ENCODE measurements at regions not wholly inside any gene's neighbourhood (a gene's known extent, or its start where the extent isn't known, plus 50 kb on each side); places are given as distances from the start of the nearest gene placed in this dataset.

DNA sequence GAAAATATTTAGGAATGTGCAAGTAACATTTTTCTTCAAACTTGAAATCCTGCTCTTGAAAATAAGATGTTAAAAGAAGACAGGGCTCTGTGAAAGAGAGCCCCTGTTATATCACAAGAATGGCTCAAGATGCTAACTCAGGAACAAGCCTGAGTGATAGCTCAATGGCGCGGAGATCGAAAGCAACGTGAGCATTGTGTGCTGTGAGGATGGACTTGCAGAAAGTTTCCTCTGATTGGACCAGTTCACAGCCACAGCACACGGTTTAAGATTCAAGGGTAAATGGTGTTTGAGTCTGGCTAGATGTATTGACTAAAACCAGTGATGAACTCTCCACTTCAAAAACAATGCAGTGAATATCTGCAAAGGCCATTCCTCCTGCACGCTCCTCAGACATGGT, 2387.0 kb downstream of the MAT2B start (continued):
- TF ChIP-seq, protein P1, sequence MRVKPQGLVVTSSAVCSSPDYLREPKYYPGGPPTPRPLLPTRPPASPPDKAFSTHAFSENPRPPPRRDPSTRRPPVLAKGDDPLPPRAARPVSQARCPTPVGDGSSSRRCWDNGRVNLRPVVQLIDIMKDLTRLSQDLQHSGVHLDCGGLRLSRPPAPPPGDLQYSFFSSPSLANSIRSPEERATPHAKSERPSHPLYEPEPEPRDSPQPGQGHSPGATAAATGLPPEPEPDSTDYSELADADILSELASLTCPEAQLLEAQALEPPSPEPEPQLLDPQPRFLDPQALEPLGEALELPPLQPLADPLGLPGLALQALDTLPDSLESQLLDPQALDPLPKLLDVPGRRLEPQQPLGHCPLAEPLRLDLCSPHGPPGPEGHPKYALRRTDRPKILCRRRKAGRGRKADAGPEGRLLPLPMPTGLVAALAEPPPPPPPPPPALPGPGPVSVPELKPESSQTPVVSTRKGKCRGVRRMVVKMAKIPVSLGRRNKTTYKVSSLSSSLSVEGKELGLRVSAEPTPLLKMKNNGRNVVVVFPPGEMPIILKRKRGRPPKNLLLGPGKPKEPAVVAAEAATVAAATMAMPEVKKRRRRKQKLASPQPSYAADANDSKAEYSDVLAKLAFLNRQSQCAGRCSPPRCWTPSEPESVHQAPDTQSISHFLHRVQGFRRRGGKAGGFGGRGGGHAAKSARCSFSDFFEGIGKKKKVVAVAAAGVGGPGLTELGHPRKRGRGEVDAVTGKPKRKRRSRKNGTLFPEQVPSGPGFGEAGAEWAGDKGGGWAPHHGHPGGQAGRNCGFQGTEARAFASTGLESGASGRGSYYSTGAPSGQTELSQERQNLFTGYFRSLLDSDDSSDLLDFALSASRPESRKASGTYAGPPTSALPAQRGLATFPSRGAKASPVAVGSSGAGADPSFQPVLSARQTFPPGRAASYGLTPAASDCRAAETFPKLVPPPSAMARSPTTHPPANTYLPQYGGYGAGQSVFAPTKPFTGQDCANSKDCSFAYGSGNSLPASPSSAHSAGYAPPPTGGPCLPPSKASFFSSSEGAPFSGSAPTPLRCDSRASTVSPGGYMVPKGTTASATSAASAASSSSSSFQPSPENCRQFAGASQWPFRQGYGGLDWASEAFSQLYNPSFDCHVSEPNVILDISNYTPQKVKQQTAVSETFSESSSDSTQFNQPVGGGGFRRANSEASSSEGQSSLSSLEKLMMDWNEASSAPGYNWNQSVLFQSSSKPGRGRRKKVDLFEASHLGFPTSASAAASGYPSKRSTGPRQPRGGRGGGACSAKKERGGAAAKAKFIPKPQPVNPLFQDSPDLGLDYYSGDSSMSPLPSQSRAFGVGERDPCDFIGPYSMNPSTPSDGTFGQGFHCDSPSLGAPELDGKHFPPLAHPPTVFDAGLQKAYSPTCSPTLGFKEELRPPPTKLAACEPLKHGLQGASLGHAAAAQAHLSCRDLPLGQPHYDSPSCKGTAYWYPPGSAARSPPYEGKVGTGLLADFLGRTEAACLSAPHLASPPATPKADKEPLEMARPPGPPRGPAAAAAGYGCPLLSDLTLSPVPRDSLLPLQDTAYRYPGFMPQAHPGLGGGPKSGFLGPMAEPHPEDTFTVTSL (CRISPR knock-in tag; IDR thresholded peaks at IDR 0.05; ENCODE audit: borderline replicate concordance): no peak
- TF ChIP-seq TAF15 (IDR thresholded peaks at IDR 0.05; ENCODE audit: low read depth, low read length, poor library complexity, severe bottlenecking): no peak
- no peak for TF ChIP-seq ZNF839 (CRISPR knock-in tag; IDR thresholded peaks at IDR 0.05; ENCODE audit: borderline replicate concordance)

DNA sequence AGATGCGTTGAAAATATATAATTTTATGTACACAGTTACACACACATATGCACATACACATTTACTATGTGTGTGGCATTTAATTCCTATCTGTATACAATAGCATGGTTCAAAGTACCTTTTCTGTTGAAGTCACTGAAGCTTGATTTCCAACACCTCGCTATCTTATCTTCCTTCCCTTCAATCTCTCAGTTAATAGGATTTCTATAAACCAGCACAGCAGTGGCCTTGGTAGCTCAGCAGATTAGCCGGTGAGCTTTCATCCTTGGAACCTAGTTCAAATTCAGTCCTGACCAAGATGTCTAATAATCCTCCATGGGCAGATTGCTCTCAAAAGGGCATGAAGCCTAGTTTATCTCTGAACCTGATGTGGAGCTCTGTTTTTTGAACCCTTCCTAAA, 2389.5 kb downstream of the MAT2B start:
- Histone ChIP-seq H3K4me2 (ENCODE audit: low read depth, low read length) (no peak overlapping the region), H3K4me3 (replicated peaks in 1 of 3; ENCODE audit: insufficient read depth in 1 of 3, low read depth in 2 of 3, low read length in 3 of 3) (no peak overlapping the region), H2AFZ (ENCODE audit: low read length) (no peak overlapping the region), H3K9me3 (ENCODE audit: low read length) (peaks cover 87% of the 10 kb centered on the region), H3K9ac (ENCODE audit: insufficient read depth, low read depth, low read length) (no peak overlapping the region), H4K20me1 (ENCODE audit: insufficient read depth, low read length) (no peaks in the 10 kb centered on the region), H3K27ac (ENCODE audit: extremely low read length, insufficient read depth, low read length) (no peak overlapping the region), H3K79me2 (ENCODE audit: insufficient read depth, low read length) (no peaks in the 10 kb centered on the region), H3K27me3 (ENCODE audit: control insufficient read depth in 1 of 2, insufficient read depth in 2 of 2, low read length in 2 of 2) (no peaks in the 10 kb centered on the region), H3K36me3 (replicated peaks in 1 of 2; ENCODE audit: control insufficient read depth in 1 of 2, insufficient read depth in 2 of 2, low read length in 2 of 2) (no peaks in the 10 kb centered on the region), H3K4me1 (ENCODE audit: insufficient read depth, low read length) (no peaks in the 10 kb centered on the region)
- POLR2A ChIA-PET: no interaction called here
- CTCF ChIA-PET (ENCODE audit: low intra/inter-chr PET ratio, low total read pairs): no interaction called here
- DNase-seq (ENCODE audit: low spot score): no peak
- intact Hi-C loops (cut with micrococcal nuclease; ENCODE audit: unreplicated experiment): no loop called here
- ATAC-seq: no peak
- WGBS (ENCODE audit: low lambda C conversion rate): 3% methylated on average over 3 of the region's 3 CpGs
- in situ Hi-C loops (cut with HindIII; ENCODE audit: extremely low pct_ligation_motif_present, low pct_unique_long_range_greater_than_20kb): no loop called here
- FAIRE-seq: no peak
- BruUV-seq (replicated peaks): no TSS peak
- TF ChIP-seq ETV5 (CRISPR knock-in tag; IDR thresholded peaks at IDR 0.05; ENCODE audit: borderline replicate concordance): no peak
- TF ChIP-seq KAT7 (CRISPR knock-in tag; IDR thresholded peaks at IDR 0.05; ENCODE audit: borderline replicate concordance): no peak
- TF ChIP-seq RBAK (CRISPR knock-in tag; IDR thresholded peaks at IDR 0.05): no peak
- TF ChIP-seq, protein P2, sequence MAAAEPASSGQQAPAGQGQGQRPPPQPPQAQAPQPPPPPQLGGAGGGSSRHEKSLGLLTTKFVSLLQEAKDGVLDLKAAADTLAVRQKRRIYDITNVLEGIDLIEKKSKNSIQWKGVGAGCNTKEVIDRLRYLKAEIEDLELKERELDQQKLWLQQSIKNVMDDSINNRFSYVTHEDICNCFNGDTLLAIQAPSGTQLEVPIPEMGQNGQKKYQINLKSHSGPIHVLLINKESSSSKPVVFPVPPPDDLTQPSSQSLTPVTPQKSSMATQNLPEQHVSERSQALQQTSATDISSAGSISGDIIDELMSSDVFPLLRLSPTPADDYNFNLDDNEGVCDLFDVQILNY (CRISPR knock-in tag; conservative IDR thresholded peaks at IDR 0.05): no peak
- no peak for TF ChIP-seq ZFX (CRISPR knock-in tag; IDR thresholded peaks at IDR 0.05; ENCODE audit: low read depth)
- TF ChIP-seq, protein P3, sequence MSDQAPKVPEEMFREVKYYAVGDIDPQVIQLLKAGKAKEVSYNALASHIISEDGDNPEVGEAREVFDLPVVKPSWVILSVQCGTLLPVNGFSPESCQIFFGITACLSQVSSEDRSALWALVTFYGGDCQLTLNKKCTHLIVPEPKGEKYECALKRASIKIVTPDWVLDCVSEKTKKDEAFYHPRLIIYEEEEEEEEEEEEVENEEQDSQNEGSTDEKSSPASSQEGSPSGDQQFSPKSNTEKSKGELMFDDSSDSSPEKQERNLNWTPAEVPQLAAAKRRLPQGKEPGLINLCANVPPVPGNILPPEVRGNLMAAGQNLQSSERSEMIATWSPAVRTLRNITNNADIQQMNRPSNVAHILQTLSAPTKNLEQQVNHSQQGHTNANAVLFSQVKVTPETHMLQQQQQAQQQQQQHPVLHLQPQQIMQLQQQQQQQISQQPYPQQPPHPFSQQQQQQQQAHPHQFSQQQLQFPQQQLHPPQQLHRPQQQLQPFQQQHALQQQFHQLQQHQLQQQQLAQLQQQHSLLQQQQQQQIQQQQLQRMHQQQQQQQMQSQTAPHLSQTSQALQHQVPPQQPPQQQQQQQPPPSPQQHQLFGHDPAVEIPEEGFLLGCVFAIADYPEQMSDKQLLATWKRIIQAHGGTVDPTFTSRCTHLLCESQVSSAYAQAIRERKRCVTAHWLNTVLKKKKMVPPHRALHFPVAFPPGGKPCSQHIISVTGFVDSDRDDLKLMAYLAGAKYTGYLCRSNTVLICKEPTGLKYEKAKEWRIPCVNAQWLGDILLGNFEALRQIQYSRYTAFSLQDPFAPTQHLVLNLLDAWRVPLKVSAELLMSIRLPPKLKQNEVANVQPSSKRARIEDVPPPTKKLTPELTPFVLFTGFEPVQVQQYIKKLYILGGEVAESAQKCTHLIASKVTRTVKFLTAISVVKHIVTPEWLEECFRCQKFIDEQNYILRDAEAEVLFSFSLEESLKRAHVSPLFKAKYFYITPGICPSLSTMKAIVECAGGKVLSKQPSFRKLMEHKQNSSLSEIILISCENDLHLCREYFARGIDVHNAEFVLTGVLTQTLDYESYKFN (CRISPR knock-in tag; conservative IDR thresholded peaks at IDR 0.05): no peak
- TF ChIP-seq REL (CRISPR knock-in tag; conservative IDR thresholded peaks at IDR 0.05): no peak
- no peak for TF ChIP-seq ZNF317 (CRISPR knock-in tag; IDR thresholded peaks at IDR 0.05)
- no peak for TF ChIP-seq ZNF44 (CRISPR knock-in tag; IDR thresholded peaks at IDR 0.05)
- TF ChIP-seq JUN (CRISPR knock-in tag; IDR thresholded peaks at IDR 0.05): no peak
- no peak for TF ChIP-seq ARNT (IDR thresholded peaks at IDR 0.05)
- TF ChIP-seq SMARCC2 (IDR thresholded peaks at IDR 0.05): no peak
